CD4-positive, alpha-beta T cell treated with Interleukin-15 for 4 hours (primary cell): ENCODE measurements at regions not wholly inside any gene's neighbourhood (a gene's known extent, or its start where the extent isn't known, plus 50 kb on each side); places are given as distances from the start of the nearest gene placed in this dataset.
"Not testable (repeated sequence)": the region's sequence is repeated elsewhere in the genome, so short reads cannot be mapped to it uniquely, and the experiment has no call there.

Experiments
- DNase-seq: peaks from one replicate; pipeline ENCODE4 v3.0.0-alpha.2; 2020; ENCODE audit warnings: low spot score

GRCh38 chr9:124125651-124125977, 114.0 kb downstream of the LHX2 start:
- no peak for DNase-seq

- peak; percentile 76 for DNase-seq
Measured at GRCh38 chr9:124126648-124127646, 115.4 kb downstream of the LHX2 start.

GRCh38 chr9:124128568-124129166, 117.1 kb downstream of the LHX2 start:
- DNase-seq: no peak

- DNase-seq: no peak
Measured at GRCh38 chr9:124130277-124131075, 118.9 kb downstream of the LHX2 start.

- not testable (repeated sequence) for DNase-seq
Measured at GRCh38 chr9:124131518-124131917, 120.0 kb downstream of the LHX2 start.

- DNase-seq: no peak
Measured at GRCh38 chr9:124132671-124133147, 121.1 kb downstream of the LHX2 start.

GRCh38 chr9:124133727-124134126, 122.2 kb downstream of the LHX2 start:
- DNase-seq: peak; percentile 22

- DNase-seq: no peak
Measured at GRCh38 chr9:124134526-124134925, 123.0 kb downstream of the LHX2 start.

GRCh38 chr9:124135813-124136365, 121.9 kb upstream of the NEK6 start:
- no peak for DNase-seq

GRCh38 chr9:124137009-124137943, 120.5 kb upstream of the NEK6 start:
- DNase-seq: no peak

GRCh38 chr9:124137944-124138335, 119.8 kb upstream of the NEK6 start:
- no peak for DNase-seq

- DNase-seq: no peak
Measured at GRCh38 chr9:124139001-124139400, 118.7 kb upstream of the NEK6 start.

GRCh38 chr9:124140941-124141568, 116.7 kb upstream of the NEK6 start:
- no peak for DNase-seq

GRCh38 chr9:124144561-124145123, 113.1 kb upstream of the NEK6 start:
- not testable (repeated sequence) for DNase-seq

- DNase-seq: no peak
Measured at GRCh38 chr9:124146031-124146561, 111.7 kb upstream of the NEK6 start.

- no peak for DNase-seq
Measured at GRCh38 chr9:124149992-124150391, 107.8 kb upstream of the NEK6 start.

- no peak for DNase-seq
Measured at GRCh38 chr9:124163760-124164255, 93.9 kb upstream of the NEK6 start.

GRCh38 chr9:124164811-124165210, 92.9 kb upstream of the NEK6 start:
- DNase-seq: no peak

- DNase-seq: no peak
Measured at GRCh38 chr9:124174433-124174832, 83.3 kb upstream of the NEK6 start.

GRCh38 chr9:124177522-124177921, 80.2 kb upstream of the NEK6 start:
- DNase-seq: not testable (repeated sequence)
